ENCODE measurements at regions not wholly inside any gene's neighbourhood (a gene's known extent, or its start where the extent isn't known, plus 50 kb on each side); places are given as distances from the start of the nearest gene placed in this dataset.

- TF ChIP-seq USF2 (IDR thresholded peaks at IDR 0.05; ENCODE audit: low read length) (no peak), FOSL1 (IDR thresholded peaks at IDR 0.05; ENCODE audit: insufficient read depth, low read depth, low read length) (no peak), KDM4A (IDR thresholded peaks at IDR 0.05; ENCODE audit: low read depth, low read length, severe bottlenecking) (no peak), SIRT6 (IDR thresholded peaks at IDR 0.05; ENCODE audit: low read length) (no peak), CTBP2 (IDR thresholded peaks at IDR 0.05; ENCODE audit: borderline replicate concordance, insufficient read depth, insufficient read length, low read length) (no peak)
Observed at GRCh38 chr12:84191779-84192178, 720.8 kb downstream of the SLC6A15 start (continued).

Data from H1 (cell line).